ENCODE measurements at regions not wholly inside any gene's neighbourhood (a gene's known extent, or its start where the extent isn't known, plus 50 kb on each side); places are given as distances from the start of the nearest gene placed in this dataset.

DNA sequence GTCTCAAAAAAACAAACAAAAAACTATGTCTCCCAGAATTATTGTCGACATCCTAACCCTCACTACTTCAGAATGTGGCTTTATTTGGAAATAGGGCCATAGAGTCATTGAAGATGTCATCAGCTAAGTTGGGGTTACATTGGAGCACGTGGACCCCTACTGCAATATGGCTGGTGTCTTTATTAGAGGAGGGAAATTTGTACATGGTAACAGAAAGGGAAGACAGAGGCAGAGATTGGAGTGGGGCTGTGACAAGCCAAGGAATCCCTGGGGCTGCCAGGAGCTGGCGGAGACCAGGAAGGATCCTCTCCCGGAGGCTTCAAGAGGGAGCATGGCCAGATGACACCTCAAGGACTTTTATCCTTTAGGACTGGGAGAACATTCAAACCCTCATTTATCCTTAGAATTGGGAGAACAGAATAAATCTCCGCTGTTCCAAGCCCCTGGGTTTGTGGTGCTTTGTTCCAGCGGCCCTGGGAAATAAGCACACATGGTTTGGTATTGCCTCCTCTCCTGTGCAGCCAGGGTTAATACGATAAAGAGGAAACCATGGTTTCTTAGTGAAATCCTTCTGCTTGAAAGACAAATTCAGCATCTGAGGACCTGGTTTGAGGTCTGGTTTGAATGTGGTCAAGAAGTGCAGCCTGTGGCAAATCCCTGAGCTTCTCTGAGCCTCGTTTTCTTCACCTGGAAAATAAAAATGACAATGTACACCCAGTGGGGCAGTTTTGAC, 184.7 kb downstream of the MYCN start:
- no peak for DNase-seq

DNA sequence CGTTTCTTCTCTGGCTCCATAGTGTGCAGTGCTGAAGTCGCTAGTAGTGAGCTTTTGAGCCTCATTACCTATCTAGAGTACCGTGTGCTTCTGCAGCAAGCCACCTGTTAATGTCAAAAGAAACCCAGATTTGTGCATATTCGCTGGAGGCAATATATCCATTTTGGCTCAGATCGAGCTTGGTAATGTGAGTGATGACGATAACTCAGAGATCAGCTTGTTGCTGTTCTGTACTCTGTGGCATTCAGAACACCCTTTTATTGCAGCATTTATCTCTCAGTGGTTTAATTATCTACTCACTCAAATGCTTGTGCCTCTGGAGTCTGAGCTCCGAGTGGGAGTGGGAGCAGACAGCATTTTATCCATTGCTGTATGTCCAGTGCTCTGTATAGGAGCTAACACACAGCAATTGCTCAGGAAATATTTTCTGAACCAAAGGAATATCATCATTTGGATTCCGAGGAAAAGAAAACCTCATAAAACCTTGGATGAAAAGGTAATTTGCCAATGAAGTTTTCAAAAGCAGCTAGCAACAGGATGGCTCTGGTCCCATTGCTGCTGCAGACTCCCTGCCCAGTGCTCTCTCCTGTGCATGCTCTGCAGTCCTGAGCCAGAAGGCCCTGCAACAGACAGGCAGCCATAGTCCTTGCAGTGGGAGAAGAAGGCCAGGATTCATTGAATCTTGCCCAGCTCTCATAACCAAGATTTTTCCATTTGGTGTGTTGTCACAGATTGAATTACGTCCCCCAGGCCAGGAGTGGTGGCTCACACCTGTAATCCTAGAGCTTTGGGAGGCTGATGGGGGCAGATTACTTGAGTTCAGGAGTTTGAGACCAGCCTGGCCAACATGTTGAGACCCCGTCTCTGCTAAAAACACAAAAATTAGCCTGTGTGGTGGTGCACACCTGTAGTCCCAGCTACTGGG, 183.8 kb downstream of the MYCN start:
- DNase-seq: no peak

DNA sequence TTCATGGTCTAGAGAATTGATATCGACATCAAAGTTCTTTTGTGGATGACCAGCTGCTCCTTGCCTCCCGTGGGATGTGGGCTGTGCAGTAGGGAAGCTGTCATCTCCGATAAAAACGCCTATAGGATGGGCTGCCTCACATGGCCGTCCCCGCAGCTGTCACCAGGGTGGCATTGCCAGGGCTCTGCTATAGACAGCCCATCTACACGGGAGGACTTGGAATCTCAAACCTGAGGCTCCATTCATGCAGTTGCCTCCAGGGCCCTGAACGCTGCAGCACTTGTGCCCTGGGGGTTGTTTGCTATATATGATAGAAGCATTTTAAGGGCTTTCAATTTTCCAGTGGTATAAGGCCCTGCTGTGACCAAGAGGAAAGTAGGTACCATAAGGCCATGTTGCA, 183.1 kb downstream of the MYCN start:
- DNase-seq: no peak

GRCh38 chr2:16122556-16122955, 182.2 kb downstream of the MYCN start:
- DNase-seq: no peak

GRCh38 chr2:16121986-16122390, 181.6 kb downstream of the MYCN start:
- no peak for DNase-seq

DNA sequence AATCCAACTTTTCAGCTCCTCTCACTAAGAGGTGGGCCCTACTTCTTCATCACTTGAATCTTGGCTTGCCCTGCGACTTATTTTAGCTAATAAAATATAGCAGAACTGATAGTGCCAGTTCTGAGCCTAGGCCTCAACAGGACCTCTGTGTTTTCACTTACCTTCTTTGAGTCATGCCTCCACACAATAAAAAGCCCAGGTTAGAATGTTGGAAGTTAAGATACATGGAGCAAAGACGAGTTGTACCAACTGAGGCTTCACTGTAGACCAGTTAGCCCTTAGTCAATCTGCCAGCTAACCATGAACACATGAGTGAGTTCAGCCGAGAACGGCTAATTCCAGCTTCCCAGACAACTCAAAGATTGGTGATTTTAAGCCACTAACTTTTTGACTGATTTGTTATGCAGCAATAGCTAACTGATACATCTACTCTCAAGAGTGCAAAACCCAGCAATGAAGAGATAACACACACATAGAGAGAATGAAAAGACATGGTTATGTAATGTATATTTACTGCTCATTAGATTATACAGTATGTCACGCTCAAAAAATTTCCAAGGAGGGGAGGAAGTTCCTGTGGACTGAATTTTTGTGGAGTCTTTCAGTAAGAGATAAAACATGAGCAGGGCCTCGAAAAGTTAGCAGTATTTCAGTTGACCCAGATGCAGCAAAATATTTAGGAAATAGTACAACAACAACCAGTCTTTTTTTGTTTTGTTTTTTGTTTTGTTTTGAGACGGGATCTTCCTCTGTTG, 181.1 kb downstream of the MYCN start:
- DNase-seq: no peak

DNA sequence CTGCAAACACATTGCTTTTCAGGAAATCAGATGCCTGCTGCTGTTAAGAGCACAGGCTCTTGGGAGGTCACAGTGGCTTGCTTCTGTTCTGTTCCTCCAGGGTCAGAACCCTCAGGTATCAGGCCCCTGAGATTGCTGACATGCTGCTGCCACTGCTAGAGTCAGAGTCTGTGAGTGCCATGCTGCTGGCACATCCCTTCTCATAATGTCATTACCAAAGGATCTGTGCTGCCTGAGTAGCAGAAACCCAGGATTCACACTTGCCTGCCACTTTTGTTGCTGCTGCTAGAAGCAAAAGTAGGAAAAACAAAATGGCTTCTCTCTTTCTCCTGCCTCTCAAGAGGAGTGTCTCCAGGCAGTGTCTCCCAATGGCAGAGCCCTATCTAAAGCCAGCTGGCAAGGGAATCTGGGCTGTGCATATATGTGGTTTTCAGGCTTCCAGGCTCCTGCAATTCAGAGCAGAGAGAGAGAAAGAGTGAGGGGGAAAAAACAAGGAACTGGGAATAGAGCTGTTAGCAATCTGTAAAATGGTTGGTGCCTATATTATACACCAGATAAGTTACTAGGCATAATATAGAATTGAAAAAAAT, 180.3 kb downstream of the MYCN start:
- DNase-seq: no peak

DNA sequence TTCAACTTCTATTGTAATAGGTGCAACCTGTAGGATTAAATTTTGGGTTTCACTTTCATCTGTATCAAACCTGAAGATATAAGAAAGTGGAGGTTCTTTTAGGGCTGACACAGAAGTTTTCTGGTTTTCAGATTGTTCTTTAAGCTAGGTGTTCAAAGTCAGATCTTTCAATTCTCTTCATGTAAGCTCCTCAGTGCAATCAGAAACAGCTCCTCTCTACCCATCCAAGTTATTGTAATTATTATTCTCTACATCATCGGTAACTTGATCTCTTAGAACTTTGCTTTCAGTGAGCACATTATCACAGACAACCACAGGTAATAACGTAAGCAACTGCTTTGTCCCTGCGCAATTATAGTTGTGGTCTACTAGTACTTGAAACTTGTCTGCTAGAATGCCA, 179.4 kb downstream of the MYCN start:
- no peak for DNase-seq

GRCh38 chr2:16118611-16119590, 178.6 kb downstream of the MYCN start:
- no peak for DNase-seq

DNA sequence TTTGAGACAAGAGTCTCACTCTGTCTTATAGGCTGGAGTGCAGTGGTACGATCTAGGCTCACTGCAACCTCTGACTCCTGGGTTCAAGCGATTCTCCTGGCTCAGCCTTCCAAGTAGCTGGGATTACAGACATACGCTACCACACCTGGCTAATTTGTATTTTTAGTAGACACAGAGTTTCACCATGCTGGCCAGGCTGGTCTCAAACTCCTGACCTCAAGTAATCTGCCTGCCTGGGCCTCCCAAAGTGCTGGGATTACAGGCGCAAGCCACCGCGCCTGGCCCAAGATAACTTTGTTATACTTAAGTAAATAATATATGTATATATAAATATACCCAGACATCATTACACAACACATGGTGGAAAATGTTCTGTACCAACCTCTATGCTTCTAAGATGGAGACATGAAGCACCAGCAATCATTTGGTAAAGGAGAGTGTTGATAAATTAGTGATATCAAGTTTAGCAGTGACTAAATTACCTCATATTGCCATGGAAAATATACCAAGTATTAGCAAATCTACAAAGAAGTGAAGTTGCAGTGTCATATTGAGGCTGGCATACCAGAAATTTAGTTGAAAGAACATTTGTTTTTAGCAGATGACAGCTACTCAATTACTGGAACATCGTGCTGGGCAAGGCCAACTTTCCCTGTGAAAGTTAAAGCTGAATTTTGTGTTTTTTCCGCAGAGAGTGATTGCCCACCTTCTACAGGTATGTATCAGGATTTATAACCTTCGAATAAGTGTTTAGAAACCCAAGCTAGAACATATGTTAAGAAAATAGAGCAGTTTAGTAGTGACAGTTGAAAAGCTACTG, 177.7 kb downstream of the MYCN start:
- no peak for DNase-seq

GRCh38 chr2:16117021-16117700, 176.8 kb downstream of the MYCN start:
- DNase-seq: no peak

DNA sequence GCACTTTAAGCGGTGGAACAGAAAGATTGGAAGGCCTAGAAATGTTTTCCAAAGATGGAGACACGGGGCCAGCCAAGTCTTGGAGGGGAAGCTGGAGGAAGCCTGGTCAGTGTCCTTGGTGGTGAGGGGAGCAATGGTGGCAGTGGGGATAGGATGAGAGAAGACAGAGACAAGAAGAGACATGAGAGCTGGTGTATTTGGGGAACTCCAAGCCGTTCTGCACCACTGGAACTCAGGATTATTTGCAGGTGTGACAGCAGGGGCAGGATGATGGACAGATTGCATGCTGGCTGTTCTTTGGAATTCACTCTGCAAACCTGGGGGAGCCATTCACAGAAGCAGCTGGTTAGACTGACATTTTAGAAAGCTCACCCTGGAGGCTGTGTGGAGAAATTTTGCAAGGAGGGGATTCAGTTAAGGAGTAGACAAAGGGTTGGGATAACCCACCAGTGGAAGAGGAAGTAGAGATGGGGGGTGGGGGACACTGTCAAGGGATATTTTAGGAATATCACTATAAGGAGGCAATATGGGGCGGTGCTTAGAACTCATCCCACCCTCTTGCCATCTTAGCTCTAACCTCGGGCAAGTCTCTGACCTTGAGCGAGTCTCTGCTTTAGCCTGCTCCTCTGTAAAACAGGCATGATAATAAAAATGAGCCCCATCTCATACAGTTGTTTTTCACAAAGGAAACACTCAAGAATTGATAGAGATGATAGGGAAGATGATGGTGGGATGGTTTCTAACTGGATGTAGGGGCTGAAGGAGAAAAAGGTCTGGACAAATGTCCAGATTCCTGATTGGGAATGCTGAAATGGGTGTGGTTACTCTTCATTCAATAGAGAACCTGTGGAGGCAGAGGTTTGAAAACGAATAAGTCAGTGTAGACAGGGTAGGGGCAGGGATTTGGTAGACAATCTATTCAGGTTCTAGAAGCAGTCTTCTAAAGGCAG, 175.8 kb downstream of the MYCN start:
- no peak for DNase-seq

- DNase-seq: no peak
Observed at GRCh38 chr2:16115291-16115690, 174.9 kb downstream of the MYCN start.

GRCh38 chr2:16114836-16115235, 174.5 kb downstream of the MYCN start:
- no peak for DNase-seq

GRCh38 chr2:16114070-16114469, 173.7 kb downstream of the MYCN start:
- DNase-seq: no peak

DNA sequence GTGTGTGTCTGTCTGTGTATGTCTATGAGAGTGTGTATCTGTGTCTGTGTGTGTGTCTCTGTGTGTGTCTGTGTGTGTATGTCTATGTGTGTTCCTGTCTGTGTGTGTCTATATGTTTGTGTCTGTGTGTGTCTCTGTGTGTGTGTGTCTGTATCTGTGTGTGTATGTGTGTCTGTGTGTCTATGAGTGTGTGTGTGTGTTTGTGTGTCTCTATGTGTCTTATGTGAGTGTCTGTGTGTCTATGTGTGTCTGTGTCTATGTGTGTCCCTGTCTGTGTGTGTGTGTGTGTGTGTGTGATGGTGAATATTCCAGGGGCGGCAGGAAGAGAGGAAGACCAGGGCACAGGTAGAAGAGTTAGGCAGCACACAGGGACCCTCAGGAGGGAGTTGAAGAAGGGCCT, 173.2 kb downstream of the MYCN start:
- no peak for DNase-seq

- DNase-seq: no peak
Observed at GRCh38 chr2:16112972-16113560, 172.7 kb downstream of the MYCN start.

GRCh38 chr2:16112251-16112971, 172.1 kb downstream of the MYCN start:
- DNase-seq: no peak

Measured in T1000 (cell line).